A549 (cell line): ENCODE measurements at regions not wholly inside any gene's neighbourhood (a gene's known extent, or its start where the extent isn't known, plus 50 kb on each side); places are given as distances from the start of the nearest gene placed in this dataset.

Source experiments
- BHLHE40 ChIP-seq: IDR thresholded peaks from 2 replicates; pipeline ENCODE4 v1.6.1; 2012; ENCODE audit warnings: low read depth, low read length, inconsistent platforms
- JUNB ChIP-seq: fragments of >200 bp; sonication (Bioruptor Twin); formaldehyde crosslinking; IDR thresholded peaks from 2 replicates; pipeline ENCODE4 v1.6.1; 2016
- MAFK ChIP-seq: fragments of 450-650 bp; IDR thresholded peaks from 2 replicates; pipeline ENCODE4 v1.6.1; 2014; ENCODE audit not compliant: partially characterized antibody
- MAZ ChIP-seq: fragments of 150-350 bp; IDR thresholded peaks from 2 replicates; pipeline ENCODE4 v1.6.1; 2014; ENCODE audit warnings: antibody characterized with exemption, low read depth, low read length, borderline replicate concordance
- NFE2L2 ChIP-seq: fragments of 150-350 bp; conservative IDR thresholded peaks from 2 replicates; pipeline ENCODE4 v1.6.1; 2014; ENCODE audit warnings: low read length
- POLR2A ChIP-seq: IDR thresholded peaks from 2 replicates; pipeline ENCODE4 v1.6.1; 2012; ENCODE audit warnings: mild to moderate bottlenecking, low read length
- RAD21 ChIP-seq, 2 experiments: fragments of >200 bp in 1 of 2; sonication (Bioruptor Twin) in 1 of 2; formaldehyde crosslinking in 1 of 2; IDR thresholded peaks in 1 of 2; conservative IDR thresholded peaks in 1 of 2; 2 replicates in 1 of 2; 3 replicates in 1 of 2; pipeline ENCODE4 v1.6.1; 2012 to 2018; ENCODE audit warnings: inconsistent platforms in 1 of 2
- ZC3H11A ChIP-seq: fragments of 450-650 bp; IDR thresholded peaks from 2 replicates; pipeline ENCODE4 v1.6.1; 2014; ENCODE audit warnings: antibody characterized with exemption, mild to moderate bottlenecking
- ZFP36 ChIP-seq: fragments of 450-650 bp; IDR thresholded peaks from 2 replicates; pipeline ENCODE4 v1.6.1; 2014; ENCODE audit warnings: borderline replicate concordance; ENCODE audit not compliant: partially characterized antibody
- ZNF302 ChIP-seq: fragments of 250-450 bp; sonication (Bioruptor Pico); IDR thresholded peaks from 2 replicates; pipeline ENCODE4 v1.9.0; 2021; ENCODE audit warnings: inconsistent platforms, mild to moderate bottlenecking, moderate library complexity
- ZSCAN20 ChIP-seq: fragments of 250-450 bp; sonication (Bioruptor Pico); IDR thresholded peaks from 2 replicates; pipeline ENCODE4 v1.8.0; 2022; ENCODE audit warnings: mild to moderate bottlenecking, moderate library complexity
- TF ChIP-seq, protein P1 (sequence below): fragments of >200 bp; sonication (Bioruptor Twin); formaldehyde crosslinking; IDR thresholded peaks from 3 replicates; pipeline ENCODE4 v1.5.1; 2016
- TF ChIP-seq, protein P2 (sequence below): fragments of 200-600 bp; sonication (generic); IDR thresholded peaks from 2 replicates; pipeline ENCODE4 v1.6.1; 2016; ENCODE audit warnings: antibody characterized with exemption, mild to moderate bottlenecking, moderate library complexity

DNA sequence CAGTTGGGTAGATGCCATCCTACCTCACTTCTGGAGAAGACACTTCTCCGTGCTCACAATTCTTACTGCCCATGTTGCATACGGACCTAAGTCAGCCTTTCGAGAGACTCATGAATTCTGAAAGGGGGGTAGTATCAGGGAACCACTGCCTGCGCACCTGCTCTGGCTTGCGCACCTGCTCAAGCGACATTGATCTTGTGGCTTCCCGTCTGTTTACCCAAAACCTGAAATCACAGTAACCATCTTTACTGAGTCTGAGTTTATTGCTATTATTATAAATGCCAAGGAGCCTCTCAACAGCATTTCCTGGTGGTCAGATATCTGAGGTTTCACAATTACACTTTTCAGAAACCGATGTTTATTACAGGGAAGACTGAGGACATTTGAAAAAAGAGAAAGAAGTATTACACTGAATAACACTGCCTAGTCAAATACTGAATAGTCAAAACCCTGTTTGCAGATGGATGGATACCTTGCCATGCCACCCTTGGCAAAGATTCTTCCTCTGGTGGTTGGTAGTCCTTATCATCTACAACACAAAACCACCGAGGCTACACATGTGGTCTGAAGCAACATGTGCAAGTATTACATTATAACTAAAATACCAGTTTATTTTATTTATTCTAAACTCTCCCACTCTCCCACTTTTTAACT is 208.7 kb downstream of the SIPA1L2 start:
- TF ChIP-seq, protein P1, sequence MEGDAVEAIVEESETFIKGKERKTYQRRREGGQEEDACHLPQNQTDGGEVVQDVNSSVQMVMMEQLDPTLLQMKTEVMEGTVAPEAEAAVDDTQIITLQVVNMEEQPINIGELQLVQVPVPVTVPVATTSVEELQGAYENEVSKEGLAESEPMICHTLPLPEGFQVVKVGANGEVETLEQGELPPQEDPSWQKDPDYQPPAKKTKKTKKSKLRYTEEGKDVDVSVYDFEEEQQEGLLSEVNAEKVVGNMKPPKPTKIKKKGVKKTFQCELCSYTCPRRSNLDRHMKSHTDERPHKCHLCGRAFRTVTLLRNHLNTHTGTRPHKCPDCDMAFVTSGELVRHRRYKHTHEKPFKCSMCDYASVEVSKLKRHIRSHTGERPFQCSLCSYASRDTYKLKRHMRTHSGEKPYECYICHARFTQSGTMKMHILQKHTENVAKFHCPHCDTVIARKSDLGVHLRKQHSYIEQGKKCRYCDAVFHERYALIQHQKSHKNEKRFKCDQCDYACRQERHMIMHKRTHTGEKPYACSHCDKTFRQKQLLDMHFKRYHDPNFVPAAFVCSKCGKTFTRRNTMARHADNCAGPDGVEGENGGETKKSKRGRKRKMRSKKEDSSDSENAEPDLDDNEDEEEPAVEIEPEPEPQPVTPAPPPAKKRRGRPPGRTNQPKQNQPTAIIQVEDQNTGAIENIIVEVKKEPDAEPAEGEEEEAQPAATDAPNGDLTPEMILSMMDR: no peak
- TF ChIP-seq MAFK: no peak
- no peak for TF ChIP-seq POLR2A
- TF ChIP-seq ZFP36: no peak
- TF ChIP-seq NFE2L2: no peak
- TF ChIP-seq, protein P2, sequence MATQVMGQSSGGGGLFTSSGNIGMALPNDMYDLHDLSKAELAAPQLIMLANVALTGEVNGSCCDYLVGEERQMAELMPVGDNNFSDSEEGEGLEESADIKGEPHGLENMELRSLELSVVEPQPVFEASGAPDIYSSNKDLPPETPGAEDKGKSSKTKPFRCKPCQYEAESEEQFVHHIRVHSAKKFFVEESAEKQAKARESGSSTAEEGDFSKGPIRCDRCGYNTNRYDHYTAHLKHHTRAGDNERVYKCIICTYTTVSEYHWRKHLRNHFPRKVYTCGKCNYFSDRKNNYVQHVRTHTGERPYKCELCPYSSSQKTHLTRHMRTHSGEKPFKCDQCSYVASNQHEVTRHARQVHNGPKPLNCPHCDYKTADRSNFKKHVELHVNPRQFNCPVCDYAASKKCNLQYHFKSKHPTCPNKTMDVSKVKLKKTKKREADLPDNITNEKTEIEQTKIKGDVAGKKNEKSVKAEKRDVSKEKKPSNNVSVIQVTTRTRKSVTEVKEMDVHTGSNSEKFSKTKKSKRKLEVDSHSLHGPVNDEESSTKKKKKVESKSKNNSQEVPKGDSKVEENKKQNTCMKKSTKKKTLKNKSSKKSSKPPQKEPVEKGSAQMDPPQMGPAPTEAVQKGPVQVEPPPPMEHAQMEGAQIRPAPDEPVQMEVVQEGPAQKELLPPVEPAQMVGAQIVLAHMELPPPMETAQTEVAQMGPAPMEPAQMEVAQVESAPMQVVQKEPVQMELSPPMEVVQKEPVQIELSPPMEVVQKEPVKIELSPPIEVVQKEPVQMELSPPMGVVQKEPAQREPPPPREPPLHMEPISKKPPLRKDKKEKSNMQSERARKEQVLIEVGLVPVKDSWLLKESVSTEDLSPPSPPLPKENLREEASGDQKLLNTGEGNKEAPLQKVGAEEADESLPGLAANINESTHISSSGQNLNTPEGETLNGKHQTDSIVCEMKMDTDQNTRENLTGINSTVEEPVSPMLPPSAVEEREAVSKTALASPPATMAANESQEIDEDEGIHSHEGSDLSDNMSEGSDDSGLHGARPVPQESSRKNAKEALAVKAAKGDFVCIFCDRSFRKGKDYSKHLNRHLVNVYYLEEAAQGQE: no peak
- TF ChIP-seq JUNB: no peak
- TF ChIP-seq ZNF302: no peak
- no peak for TF ChIP-seq BHLHE40
- no peak for TF ChIP-seq RAD21 (conservative IDR thresholded peaks at IDR 0.05 in 1 of 2, IDR thresholded peaks at IDR 0.05 in 1 of 2)
- no peak for TF ChIP-seq ZSCAN20 (CRISPR knock-in tag)
- TF ChIP-seq MAZ: no peak
- no peak for TF ChIP-seq ZC3H11A
